ENCODE measurements at regions not wholly inside any gene's neighbourhood (a gene's known extent, or its start where the extent isn't known, plus 50 kb on each side); places are given as distances from the start of the nearest gene placed in this dataset.

GRCh38 chr2:53212576-53212975, 555.0 kb upstream of the CHAC2 start:
- no peak overlapping the region for H3K4me3 ChIP-seq
- no peaks in the 10 kb centered on the region for H3K36me3 ChIP-seq
- no peak overlapping the region for H3K27ac ChIP-seq
- no peak for TF ChIP-seq POLR2A (IDR thresholded peaks at IDR 0.05)
- TF ChIP-seq CTCF (IDR thresholded peaks at IDR 0.05) = no peak
- intact Hi-C loops (cut with DNase I) = no loop called here
- H3K4me1 ChIP-seq = no peaks in the 10 kb centered on the region
- ATAC-seq (no peak), DNase-seq (no peak)
- H3K9me3 ChIP-seq = no peaks in the 10 kb centered on the region
- WGBS (ENCODE audit: insufficient coverage, low coverage, low lambda C conversion rate, missing lambda C conversion rate) = 11% methylated on average over 1 of the region's 1 CpG
- no peaks in the 10 kb centered on the region for H3K27me3 ChIP-seq

- intact Hi-C loops (cut with DNase I) = no loop called here
- Histone ChIP-seq H3K27me3 (no peaks in the 10 kb centered on the region), H3K27ac (no peak overlapping the region), H3K9me3 (no peaks in the 10 kb centered on the region), H3K4me3 (no peak overlapping the region), H3K36me3 (no peaks in the 10 kb centered on the region), H3K4me1 (no peaks in the 10 kb centered on the region)
- WGBS (ENCODE audit: insufficient coverage, low coverage, low lambda C conversion rate, missing lambda C conversion rate) = 46% methylated on average over 2 of the region's 2 CpGs
- TF ChIP-seq POLR2A (IDR thresholded peaks at IDR 0.05) = no peak
- no peak for TF ChIP-seq CTCF (IDR thresholded peaks at IDR 0.05)
- ATAC-seq = no peak
- no peak for DNase-seq
Measured at GRCh38 chr2:53211201-53211774, 556.3 kb upstream of the CHAC2 start.

- Histone ChIP-seq H3K27ac (no peak overlapping the region), H3K36me3 (no peaks in the 10 kb centered on the region), H3K4me1 (no peaks in the 10 kb centered on the region), H3K9me3 (no peaks in the 10 kb centered on the region), H3K27me3 (no peaks in the 10 kb centered on the region), H3K4me3 (no peak overlapping the region)
- intact Hi-C loops (cut with DNase I) = no loop called here
- no peak for DNase-seq
- ATAC-seq = no peak
- 22% methylated on average over 3 of the region's 3 CpGs for WGBS (ENCODE audit: insufficient coverage, low coverage, low lambda C conversion rate, missing lambda C conversion rate)
- TF ChIP-seq POLR2A (IDR thresholded peaks at IDR 0.05) = no peak
- no peak for TF ChIP-seq CTCF (IDR thresholded peaks at IDR 0.05)
Measured at GRCh38 chr2:53210538-53210937, 557.1 kb upstream of the CHAC2 start.

GRCh38 chr2:53209679-53210458, 557.7 kb upstream of the CHAC2 start:
- no peak overlapping the region for H3K4me3 ChIP-seq

More at GRCh38 chr2:53209679-53210458, 557.7 kb upstream of the CHAC2 start:
- no peaks in the 10 kb centered on the region for H3K4me1 ChIP-seq
- no peaks in the 10 kb centered on the region for H3K27me3 ChIP-seq
- no peaks in the 10 kb centered on the region for H3K36me3 ChIP-seq
- no peak for DNase-seq
- TF ChIP-seq POLR2A (IDR thresholded peaks at IDR 0.05) (no peak), CTCF (IDR thresholded peaks at IDR 0.05) (no peak)
- intact Hi-C loops (cut with DNase I) = no loop called here
- H3K27ac ChIP-seq = no peak overlapping the region
- H3K9me3 ChIP-seq = no peaks in the 10 kb centered on the region
- ATAC-seq = no peak
- WGBS (ENCODE audit: insufficient coverage, low coverage, low lambda C conversion rate, missing lambda C conversion rate) = 39% methylated on average over 5 of the region's 5 CpGs

Measured in right lobe of liver (tissue), 6 donors.